HG02623 (cell line): ENCODE measurements at regions not wholly inside any gene's neighbourhood (a gene's known extent, or its start where the extent isn't known, plus 50 kb on each side); places are given as distances from the start of the nearest gene placed in this dataset.
"Not testable (repeated sequence)": the region's sequence is repeated elsewhere in the genome, so short reads cannot be mapped to it uniquely, and the experiment has no call there.

ENCODE experiments used
- ATAC-seq: cut with Tn5 transposase; IDR thresholded peaks from one replicate; pipeline ENCODE4 v1.9.1; 2021; ENCODE audit warnings: moderate library complexity; ENCODE audit not compliant: unreplicated experiment

DNA sequence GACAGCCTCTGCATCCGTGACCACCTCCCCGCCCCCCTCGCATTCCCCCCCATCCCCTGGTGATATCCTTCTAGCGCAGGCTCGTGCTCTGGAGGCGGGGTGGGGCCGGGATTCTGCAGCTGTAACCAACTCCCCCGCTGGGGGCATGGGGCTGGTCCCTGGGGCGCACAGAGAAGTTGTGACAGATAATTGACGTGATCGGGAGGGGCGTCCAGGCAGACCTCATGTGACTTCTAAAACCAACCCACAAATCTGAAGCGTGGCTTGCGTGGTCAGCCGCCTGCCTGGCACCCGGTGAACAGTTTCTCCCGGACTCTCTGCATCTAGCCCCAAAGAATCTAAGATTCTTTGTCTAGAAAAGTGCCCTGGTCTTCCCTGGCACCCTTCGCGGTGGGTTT, 100.6 kb upstream of the IGF1R start:
- ATAC-seq, result no peak

DNA sequence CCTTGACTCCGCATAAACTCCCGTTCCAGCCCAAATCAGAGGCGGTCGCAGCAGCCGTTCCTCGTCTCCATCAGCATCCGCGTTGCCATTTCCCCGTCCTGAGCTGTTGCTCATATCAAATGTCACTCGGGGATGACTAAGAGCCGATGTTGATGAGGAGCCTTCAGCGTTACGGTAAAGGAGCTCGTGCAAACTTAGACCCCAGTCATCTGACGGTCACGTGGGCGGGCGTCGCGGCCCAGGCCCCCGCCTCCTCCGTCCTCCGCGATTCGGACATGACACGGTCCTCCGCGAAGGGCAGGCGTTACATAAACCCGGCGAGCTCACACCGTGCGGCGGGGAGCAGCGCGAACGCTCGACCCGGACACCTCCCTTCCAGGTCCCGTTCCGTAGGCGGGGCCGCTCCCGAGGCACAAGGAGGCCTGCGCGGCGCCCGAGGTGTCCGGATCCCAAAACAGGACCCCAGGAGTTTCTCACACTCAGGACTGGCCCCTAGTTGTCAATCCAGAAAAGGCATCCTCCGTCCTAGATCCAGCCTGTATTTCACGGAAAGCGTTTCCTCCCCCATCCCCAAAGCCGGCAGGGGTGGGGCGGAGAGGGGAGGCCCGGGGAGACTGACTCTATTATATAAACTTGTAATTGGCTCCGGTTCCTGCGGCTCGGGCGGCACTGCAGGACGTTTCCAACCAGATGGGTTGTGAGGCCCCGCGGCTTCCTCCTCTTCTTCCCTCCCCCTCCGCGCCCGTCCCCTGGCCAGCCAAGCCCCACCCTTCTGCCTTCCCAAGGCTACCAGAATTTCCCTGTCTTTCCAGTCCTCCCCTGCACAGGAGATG, 100.0 kb upstream of the IGF1R start:
- no peak for ATAC-seq

DNA sequence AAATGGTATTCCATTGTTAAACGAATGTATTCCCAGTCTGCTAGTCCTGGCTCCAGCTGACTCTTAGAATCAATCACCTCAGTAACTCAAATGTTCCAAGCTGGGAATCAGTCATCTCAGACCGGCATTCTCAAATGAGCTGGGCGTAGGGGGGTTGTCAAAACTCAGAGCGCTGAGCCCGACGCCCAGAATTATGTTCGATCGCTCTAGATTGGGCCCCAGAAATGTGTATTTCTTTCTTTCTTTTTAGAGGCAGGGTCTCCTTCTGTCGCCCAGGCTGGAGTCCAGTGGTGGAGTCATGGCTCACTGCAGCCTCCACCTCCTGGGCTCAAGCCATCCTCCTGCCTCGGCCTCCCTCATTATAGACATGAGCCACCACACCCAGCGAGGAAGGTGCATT, 99.3 kb upstream of the IGF1R start:
- no peak for ATAC-seq

DNA sequence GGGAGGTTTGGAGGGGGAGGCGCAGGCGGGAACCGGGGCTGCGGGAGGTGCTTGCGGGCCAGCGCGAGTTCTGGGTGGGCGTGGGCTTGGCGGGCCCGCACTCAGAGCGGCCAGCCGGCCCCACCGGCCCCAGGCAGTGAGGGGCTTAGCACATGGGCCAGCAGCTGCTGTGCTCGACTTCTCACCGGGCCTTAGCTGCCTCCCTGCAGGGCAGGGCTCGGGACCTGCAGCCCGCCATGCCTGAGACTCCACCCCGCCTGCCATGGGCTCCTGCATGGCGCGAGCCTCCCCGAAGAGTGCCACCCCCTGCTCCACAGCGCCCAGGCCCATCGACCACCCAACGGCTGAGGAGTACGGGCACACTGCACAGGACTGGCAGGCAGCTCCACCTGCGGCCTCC, 98.6 kb upstream of the IGF1R start:
- no peak for ATAC-seq

DNA sequence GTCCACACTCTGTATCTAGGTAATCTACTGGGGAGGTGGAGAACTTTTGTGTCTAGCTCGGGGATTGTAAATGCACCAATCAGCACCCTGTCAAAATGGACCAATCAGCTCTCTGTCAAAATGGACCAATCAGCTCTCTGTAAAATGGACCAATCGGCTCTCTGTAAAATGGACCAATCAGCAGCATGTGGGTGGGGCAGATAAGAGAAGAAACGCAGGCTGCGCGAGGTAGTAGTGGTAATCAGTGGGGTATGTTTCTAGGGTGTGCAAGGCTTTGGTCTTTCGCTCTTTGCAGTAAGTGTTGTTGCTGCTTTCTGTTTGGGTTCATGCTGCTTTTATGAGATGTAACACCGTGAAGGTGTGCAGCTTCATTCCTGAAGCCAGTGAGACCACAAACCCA, 98.0 kb upstream of the IGF1R start:
- ATAC-seq, result not testable (repeated sequence)

DNA sequence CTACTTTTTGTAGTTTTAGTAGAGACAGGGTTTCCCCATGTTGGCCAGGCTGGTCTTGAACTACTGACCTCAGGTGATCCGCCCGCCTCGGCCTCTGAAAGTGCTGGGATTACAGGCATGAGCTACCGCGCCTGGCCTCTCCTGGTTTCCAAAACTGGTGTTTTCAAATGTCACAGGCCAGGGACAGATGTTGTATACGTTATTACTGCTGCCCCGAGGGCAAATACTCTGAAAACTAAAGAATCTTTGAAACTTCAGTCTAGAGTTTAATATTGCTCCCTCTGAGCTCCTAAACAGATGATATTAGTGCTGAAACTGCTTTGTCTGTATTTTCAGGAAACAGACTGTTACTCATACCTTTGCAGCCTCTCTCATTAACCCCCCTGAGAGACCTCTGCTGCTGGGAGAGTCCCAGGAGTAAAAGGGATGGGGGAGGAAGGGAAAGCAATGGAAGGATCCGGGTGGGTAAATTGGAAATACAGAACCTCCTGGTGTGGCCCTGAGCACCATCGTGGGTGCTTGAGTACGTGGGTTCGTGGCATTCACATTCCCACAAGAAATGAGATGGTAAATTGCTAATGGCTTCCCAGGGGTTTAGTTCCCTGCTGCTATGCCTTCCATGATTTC, 96.3 kb upstream of the IGF1R start:
- ATAC-seq, result no peak

DNA sequence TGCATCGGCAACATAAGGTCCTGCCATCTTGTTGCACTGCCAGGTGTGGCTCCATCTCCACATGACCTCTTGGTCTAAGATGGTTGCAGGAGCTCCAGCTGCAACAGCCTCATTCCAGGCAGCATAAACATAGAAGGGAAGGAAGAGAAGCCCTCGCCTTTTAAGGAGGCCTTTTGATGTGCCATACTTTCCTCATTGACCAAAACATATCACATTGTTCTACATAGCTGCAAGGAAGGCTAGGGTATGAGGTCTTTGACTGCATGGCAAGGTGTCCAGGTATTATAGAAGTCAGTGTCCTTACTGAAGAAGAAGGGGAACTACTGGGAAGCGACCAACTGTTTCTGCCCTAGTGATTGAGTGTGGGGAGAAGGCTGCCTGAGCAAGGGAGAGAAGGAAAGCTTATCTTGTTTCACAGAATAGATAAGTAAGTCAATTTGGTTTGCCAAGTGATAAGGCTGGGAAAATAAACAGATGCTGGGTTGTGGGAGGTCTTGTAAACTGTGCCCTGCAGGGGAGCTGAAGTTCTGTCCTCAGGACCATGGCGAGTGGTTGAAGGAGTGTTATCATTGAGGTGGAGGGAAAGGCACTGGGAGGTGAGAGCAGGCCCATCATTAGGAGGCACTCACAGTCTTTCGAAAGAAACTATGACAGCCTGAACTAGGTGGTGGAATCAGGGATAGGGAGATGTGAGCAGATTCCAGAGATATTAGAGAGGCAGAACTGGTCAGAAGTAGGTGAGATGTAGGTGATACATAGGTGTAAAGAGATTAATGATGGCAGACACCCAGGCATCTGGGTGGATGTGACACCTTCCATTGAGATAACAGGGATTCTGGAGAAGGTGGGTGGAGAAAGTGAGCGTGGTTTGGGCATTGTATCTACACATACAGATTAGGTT, 93.8 kb upstream of the IGF1R start:
- no peak for ATAC-seq

DNA sequence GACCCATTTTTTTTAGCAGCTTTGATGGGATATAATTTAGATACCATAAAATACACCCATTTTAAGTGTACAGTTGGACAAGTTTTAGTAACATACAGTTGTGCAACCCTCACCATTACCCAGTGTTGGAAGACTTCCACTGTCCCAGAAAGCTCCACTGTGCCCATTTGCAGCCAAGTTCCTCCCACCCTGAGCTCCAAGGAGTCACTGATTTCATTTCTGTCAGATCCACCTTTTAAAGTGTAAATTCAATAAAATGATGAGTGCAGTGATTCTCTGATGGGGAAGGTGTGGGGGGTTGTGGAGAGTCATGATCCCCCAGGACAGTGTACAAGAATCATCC, 93.2 kb upstream of the IGF1R start:
- no peak for ATAC-seq

DNA sequence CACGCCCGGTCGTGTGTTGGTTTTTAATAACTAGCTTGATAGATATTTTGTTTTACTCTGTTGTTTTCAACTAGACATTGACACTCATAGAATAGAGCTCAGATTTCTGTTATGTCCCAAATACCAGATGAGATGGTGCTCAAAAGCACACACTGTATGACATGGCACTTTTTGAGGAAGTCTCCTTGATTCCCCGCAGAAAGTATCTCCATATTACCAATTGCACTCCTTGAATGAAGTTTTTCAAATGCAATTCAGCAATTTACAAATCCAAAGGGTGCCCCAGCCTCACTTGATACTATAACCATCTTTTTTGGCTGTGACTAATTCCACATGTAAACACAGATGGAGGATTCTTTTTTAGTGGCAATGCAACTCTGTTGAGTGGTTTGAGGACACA, 92.0 kb upstream of the IGF1R start:
- no peak for ATAC-seq

DNA sequence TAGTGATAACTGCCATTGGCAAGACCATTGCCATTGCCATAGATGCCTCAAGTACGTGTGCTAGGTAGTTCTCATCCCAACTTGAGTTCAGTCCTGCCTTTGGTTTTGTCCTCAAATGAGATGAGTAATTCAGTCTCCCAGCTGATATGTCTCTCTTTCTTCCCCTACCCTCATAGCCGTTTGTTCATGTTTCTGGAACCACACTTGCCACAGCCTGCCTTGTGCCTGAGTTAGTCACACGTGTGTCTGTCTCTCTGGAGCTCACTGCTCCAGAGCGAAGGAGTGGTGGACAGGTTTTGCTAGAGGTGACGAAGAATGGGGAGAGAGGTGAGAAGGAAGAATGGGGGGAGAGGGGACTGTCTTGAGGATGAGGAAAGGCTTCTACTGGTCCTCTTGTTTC, 88.0 kb upstream of the IGF1R start:
- no peak for ATAC-seq

DNA sequence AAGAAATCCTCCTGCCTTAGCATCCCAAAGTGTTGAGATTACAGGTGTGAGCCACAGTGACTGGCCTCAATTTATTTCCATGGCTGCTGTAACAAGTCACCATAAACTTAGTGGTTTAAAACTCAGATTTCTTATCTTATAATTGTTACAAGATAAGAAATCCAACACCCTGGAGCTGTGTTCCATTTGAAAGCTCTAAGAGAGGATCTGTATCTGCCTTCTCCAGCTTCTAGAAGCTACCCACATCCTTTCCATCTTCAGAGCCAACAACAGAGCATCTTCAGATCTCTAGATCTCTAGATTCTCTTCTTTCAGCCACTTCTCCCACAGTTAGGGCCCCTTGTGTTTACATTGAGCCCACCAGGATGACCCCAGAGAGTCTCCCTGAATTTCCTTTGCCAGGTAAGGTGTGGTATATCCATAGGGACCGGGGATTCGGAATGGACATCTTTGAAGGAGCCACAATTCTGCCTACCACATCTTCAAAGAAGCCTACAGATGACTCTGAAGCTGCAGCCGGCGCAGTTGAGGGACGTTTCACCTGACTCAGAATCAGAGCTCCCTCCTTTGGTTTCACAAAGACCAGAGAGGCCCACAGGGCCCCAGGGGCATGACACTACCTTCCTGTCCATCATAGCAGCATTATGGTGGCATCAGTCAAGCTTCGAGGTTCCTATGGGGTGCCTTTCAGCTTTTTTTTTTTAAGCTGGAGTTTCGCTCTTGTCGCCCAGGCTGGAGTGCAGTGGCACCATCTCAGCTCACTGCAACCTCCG, 87.0 kb upstream of the IGF1R start:
- no peak for ATAC-seq

DNA sequence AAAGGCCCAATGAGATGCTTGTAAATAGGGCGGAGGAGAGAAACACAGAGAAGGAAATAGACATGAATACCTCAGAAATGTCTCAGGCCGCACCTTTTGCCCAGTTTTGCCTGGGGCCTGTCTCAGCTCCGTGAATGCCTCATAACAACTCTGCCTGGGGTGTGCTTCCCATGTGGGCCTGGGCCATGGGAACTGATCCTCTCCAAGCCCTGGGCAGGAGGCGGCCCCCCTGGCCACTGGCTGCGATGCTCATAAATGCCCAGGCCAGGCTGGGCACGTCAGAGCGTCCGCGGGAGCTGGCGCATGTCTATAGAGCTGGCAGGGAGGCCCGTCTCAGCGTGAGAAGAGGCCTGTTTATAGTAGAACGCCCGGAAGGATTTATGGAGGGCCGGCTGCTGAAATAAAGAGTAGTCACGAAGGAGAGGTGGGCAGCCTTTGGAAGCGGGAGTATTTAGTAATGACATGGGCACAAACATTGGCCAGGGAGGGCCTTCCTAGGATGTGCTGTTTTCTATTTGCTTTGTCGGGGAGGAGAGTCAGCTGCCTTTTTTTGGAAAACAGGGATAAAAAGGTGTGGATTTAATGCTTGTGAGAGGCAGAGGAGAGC, 85.9 kb upstream of the IGF1R start:
- no peak for ATAC-seq

DNA sequence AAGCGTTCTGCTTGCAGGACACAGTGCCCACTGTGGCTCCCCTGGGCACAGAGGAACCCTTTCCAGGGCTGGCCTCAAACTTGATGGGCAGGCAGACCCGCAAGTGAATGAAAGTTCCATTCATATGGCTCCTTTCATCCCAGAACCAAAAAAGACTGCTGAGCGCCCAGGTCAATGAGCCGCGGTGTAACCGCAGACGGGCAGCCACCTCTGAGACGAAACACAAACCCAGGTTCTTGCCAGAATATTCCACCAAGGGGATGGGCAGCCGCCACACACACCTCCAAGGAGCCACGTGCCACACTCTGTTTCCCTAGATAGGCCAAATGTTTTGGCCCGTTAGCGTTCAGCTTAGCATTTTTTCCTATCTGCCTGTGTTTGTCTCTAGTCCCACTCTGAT, 82.8 kb upstream of the IGF1R start:
- no peak for ATAC-seq

DNA sequence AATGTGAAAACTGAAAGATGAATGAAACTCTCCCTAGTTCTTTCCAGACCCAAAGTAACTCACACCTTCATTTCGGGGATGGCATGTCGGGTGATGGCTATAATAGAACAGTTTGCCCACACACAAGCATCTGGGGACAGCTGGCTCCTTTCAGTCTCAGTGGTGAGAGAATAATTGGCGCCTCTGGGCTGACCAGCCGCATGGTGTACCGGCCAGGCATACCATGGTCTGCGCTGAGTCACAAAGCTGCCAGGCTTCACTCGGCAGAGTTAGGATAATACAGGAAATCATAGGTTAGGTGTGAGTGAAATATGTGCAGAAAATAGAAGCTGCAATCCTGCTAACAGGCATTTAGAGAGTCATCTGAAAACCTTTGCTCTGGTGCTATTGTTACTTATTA, 80.4 kb upstream of the IGF1R start:
- no peak for ATAC-seq

DNA sequence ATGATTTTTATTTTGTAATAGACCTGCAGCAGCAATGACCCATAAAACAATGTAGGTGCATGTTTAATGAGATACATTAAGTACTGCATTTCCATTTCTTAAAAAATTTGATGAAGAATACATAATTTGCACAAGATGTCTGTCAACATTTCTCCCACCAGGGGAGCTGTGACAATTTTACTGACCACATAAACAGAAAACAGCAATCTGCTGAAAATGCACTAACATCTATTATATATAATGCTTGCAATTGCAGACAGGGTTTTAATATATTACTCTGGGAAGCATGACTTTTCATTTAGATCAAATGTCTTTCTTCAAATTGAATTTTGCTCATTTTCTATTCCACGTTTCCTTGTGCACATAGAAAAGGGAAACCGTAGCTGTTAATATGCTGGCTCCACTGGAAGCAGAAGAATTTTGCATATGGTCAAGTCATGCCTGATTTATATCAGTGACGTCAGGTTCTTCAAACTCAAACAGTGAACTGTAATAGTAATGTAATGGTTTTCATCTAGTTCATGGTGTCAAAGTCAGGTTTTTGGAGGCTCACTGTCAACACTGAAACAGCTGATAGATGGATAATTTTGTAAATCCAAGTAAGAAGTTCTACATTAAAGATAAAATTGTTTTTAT, 79.8 kb upstream of the IGF1R start:
- no peak for ATAC-seq

DNA sequence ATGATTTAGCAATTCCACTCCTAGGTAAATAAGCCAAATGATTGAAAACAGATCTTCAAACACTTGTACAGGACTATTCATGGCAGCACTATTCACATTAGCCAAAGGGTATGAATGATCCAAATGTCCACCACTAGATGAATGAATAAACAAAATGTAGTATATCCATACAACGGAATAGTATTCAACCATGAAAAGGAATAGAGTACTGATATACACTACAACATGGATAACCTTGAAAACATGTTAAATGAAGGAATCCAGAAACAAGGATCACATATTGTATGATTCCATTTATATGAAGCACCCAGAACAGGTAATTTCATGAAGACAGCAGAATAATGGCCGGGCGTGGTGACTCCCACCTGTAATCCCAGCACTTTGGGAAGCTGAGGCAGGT, 78.2 kb upstream of the IGF1R start:
- no peak for ATAC-seq

DNA sequence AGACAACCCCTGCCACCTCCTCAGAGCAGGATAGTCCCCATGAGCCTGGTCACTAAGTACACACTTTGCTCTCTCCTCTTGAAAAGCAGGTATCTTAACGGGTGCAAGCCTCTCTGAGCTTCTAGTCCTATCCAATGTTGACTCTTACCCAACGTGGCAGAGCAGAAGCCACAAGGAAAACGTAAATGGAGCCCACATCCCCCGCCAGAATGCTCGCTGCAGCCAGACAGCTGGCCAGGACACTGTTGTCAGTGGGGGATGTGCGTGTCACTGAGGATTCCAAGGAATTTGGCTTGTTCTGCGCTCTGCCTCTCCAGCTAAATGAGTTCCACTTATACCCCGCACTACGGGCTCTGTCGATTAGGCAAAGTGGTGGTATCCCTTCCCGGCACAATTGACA, 67.8 kb upstream of the IGF1R start:
- no peak for ATAC-seq

DNA sequence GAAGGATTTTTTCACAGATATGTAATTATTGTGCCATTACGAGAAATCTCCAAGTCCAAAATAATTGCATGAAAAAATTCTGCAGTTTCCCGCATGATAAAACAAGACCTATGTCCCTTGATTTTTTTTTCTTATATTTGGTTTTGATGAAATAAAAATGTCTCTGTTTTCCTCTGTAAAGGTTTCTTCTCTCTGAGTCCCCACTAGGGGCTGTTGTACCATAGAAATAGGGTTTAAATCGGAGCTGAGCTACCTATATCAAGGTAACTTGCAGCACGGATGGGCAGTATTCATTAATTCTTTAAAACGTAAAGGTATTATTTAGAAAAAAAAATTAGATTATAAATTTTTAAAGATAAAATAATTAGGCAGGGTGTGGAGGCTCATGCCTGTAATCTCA, 66.6 kb upstream of the IGF1R start:
- no peak for ATAC-seq

DNA sequence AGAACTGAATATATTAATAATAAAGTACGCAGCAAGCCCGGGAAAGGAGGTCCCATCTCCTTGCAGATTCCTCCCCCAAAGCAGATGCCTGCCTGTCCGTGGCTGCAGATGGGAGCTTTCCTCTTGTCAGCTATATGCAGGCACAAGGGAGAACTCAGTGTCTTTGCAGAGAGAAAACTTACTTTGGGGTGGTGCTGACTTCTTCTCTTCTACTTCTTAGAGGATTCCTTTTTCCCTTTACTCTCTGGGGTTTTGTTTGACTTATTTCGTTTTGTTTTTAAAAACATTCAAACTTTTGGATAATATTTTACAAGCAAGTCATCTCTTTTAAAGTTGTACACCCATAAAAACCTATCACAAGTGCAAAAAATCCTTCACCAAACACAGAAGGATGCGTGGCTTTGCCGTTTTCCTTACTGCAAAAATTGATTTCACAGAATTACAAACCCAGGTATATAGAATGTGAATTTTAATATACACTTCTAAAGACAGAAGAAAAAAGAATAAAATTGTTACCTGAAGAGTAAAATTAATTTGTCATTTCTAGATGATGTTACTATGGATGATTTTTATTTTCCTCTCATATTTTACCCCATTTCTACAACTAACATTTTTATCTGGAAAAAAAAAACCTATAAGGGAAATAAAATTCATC, 65.3 kb upstream of the IGF1R start:
- no peak for ATAC-seq
